Fibroblast of upper back skin (primary cell): ENCODE measurements at regions not wholly inside any gene's neighbourhood (a gene's known extent, or its start where the extent isn't known, plus 50 kb on each side); places are given as distances from the start of the nearest gene placed in this dataset.

ENCODE experiments used
- DNase-seq: peaks from one replicate; pipeline ENCODE4 v3.0.0-alpha.2; 2013

DNA sequence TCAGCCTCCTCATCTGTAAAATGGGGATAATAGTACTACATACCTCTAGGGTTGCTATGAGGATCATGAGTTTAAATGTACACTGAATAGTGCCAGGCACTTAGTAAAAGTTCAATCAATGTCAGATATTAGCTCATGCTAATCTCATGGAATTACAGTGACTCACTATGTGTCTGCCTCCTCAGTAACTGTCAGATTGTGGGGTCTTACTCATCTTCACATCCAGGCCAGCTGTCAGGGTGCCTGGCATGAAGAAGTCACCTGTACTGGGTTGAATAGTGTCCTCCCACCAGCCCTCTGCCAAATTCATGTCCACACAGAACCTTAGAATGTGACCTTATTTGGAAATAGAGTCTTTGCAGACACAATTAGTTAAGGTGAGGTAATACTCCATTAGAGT, 54.3 kb upstream of the STIM2 start:
- DNase-seq, result peak; percentile 18

DNA sequence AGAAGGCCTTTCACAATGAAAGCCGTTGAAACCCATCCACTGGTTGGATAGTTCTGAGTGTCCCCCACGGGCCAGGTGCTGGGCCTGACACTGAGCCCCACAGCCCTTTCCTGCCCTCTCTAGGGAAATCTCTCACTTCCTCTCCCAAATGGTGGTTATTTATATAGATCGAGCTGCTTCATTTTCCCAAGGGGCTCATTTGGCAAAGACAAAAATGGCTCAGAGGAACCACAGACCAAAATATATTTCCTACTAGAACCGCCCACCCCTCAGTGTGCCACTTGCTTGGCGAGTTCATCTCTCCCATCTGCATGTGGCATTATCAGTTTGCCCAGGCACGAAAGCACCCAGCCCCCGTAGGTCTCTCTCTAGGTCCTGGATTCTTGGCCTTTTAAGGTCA, 53.3 kb upstream of the STIM2 start:
- DNase-seq, result peak; percentile 20

DNA sequence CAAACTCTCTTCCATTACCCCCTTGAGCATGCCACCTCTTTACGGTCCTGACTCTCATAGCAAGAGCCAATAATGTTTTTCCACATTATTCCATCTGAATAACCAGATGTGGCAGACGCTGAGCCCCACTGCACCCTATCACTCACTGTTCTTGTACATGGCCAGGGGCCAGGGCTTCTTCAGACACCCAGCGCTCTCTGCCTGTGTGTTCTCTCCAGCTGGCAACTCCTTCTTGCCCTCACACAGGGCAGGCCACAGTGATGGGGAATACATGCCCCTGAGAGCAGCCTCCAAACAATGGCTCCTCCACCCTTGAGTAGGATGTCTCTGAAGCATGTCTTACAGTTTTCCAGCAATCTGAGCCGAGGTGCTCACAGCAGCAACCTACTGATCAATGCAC, 50.8 kb upstream of the STIM2 start:
- no peak for DNase-seq
